ENCODE measurements at regions not wholly inside any gene's neighbourhood (a gene's known extent, or its start where the extent isn't known, plus 50 kb on each side); places are given as distances from the start of the nearest gene placed in this dataset.

GRCh38 chr16:9254863-9255262 lies 163.4 kb downstream of the HAPSTR1 start:
- no peaks in the 10 kb centered on the region for H3K4me1 ChIP-seq
- H3K9me3 ChIP-seq, result no peaks in the 10 kb centered on the region
- no peaks in the 10 kb centered on the region for H3K27me3 ChIP-seq
- no peak overlapping the region for H3K27ac ChIP-seq
- H3K4me3 ChIP-seq, result no peak overlapping the region
- TF ChIP-seq POLR2A (IDR thresholded peaks at IDR 0.05) (no peak), CTCF (IDR thresholded peaks at IDR 0.05) (no peak)
- H3K36me3 ChIP-seq, result no peaks in the 10 kb centered on the region
- no peak for DNase-seq

- no peaks in the 10 kb centered on the region for H3K27me3 ChIP-seq
- H3K4me3 ChIP-seq, result no peak overlapping the region
- no peaks in the 10 kb centered on the region for H3K9me3 ChIP-seq
- no peaks in the 10 kb centered on the region for H3K36me3 ChIP-seq
- H3K4me1 ChIP-seq, result peaks cover 0 to 6% (median 0%) of the 10 kb centered on the region in 4 donors
- peak in 2 of 3 donors; percentile 54 to 57 for DNase-seq
- TF ChIP-seq POLR2A (IDR thresholded peaks at IDR 0.05) (no peak), CTCF (IDR thresholded peaks at IDR 0.05) (peak in 4 of 6 experiments; percentile 21 to 49 (median 42))
- no peak overlapping the region for H3K27ac ChIP-seq
These were observed 164.8 kb downstream of the HAPSTR1 start for GRCh38 chr16:9256196-9256595.

GRCh38 chr16:9257843-9258242 lies 166.4 kb downstream of the HAPSTR1 start:
- Histone ChIP-seq H3K27ac (no peak overlapping the region), H3K36me3 (no peaks in the 10 kb centered on the region), H3K4me3 (no peak overlapping the region), H3K4me1 (peaks cover 0 to 6% (median 0%) of the 10 kb centered on the region in 4 donors), H3K9me3 (no peaks in the 10 kb centered on the region), H3K27me3 (no peaks in the 10 kb centered on the region)
- TF ChIP-seq CTCF (IDR thresholded peaks at IDR 0.05) (no peak), POLR2A (IDR thresholded peaks at IDR 0.05) (no peak)
- DNase-seq, result no peak

- Histone ChIP-seq H3K27ac (no peak overlapping the region), H3K4me3 (no peak overlapping the region), H3K27me3 (no peaks in the 10 kb centered on the region), H3K9me3 (no peaks in the 10 kb centered on the region), H3K36me3 (no peaks in the 10 kb centered on the region), H3K4me1 (peaks cover 0 to 6% (median 0%) of the 10 kb centered on the region in 4 donors)
- DNase-seq, result peak in 2 of 3 donors; percentile 51 to 55
- TF ChIP-seq CTCF (IDR thresholded peaks at IDR 0.05) (peak in 5 of 6 experiments; percentile 6 to 72 (median 57)), POLR2A (IDR thresholded peaks at IDR 0.05) (no peak)
These were observed 167.1 kb downstream of the HAPSTR1 start for GRCh38 chr16:9258423-9259051.

- TF ChIP-seq POLR2A (IDR thresholded peaks at IDR 0.05), result no peak
- no peak for TF ChIP-seq CTCF (IDR thresholded peaks at IDR 0.05)
- no peaks in the 10 kb centered on the region for H3K27me3 ChIP-seq
- H3K4me3 ChIP-seq, result no peak overlapping the region
- H3K27ac ChIP-seq, result no peak overlapping the region
- DNase-seq, result no peak
- no peaks in the 10 kb centered on the region for H3K9me3 ChIP-seq
- peaks cover 0 to 6% (median 0%) of the 10 kb centered on the region in 4 donors for H3K4me1 ChIP-seq
- H3K36me3 ChIP-seq, result no peaks in the 10 kb centered on the region
These were observed 168.6 kb downstream of the HAPSTR1 start for GRCh38 chr16:9259914-9260608.
